ENCODE measurements at regions not wholly inside any gene's neighbourhood (a gene's known extent, or its start where the extent isn't known, plus 50 kb on each side); places are given as distances from the start of the nearest gene placed in this dataset.

DNA sequence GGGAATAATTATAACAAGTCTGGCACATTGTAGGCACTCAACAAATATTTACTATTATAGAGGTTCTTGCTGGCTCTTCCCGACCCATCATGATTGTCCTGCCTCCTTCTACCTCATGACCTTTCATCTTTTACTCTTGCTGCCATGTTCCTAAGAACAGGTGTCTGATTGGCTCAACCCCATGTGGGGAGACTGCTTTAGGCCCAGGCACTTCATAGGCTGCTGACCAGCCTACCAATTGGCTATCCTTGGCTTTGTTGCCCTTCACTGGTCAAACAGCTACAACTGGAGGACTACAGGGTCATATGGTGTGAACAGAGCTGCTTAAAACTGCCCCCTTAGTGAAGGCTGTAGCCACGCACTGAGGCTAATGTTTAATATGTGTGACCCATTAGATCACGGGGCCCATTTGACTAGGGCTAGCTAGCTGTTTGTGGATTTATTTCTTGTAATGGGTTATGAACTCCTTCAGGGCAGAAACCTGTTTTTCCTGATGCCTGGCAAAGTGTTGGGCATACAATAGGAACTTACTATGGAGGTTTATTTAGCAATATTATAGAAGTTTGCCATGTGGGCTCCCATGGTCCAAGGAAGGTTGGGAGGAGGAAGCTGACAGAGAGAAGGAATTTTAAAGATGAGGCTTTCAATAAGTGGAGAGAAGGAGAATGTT, 239.9 kb upstream of the TBC1D5 start:
- DNase-seq: no peak

DNA sequence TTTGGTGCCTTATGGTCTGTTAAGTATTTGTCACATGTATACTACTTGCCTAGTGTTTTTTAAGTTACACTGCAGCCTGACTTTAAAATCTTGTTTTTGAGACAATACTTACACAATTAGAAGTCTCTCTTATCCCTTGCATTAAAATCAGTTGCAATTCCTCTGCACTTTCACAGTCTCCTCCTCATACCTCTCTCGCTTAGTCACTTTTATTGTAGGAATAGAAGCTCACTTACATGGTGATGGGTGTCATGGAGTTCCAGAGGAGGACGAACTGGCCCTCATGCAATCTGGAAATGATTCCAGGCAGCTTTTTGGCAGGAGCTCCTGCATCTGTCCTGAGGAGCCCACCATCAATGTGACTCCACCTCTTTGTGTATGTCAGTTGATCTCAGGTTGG, 238.4 kb upstream of the TBC1D5 start:
- peak; percentile 4 for DNase-seq

DNA sequence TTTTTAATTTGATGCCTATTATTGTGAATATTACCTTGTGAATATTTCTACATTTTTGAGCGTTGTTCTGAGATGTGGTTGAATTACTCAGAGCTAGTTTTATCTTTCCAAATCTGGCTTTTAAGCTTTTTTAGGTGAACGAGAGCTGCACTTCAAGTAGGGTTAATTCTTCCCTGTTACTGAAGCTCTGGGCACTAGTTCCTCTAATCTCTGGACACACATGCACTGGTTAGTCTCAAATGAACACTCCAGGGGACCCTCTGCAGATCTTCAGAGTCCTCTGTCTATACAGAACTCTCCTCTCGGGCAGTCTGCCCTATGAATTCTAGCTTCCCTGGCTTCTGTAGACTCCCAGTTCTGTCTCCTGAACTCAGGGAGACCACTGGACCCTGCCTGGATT, 237.5 kb upstream of the TBC1D5 start:
- no peak for DNase-seq

DNA sequence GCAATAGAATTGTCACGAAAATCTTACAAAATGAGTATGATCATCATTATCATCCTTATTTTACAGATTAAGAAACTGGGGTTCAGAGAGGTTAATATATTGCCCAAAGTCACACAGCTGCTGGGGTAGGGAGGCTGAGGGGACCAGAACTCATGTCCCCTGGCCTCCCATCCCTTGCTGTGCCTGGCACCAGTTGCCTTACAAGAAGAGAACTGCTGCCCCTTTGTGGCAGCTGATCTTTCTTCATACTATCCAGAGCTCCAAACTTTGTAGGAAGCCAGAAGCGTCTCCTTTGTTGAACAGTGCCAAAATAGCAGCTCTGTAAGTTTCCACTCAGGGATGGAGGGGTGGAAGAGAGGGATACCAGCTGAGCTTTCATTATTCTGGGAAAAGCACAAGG, 236.8 kb upstream of the TBC1D5 start:
- no peak for DNase-seq

DNA sequence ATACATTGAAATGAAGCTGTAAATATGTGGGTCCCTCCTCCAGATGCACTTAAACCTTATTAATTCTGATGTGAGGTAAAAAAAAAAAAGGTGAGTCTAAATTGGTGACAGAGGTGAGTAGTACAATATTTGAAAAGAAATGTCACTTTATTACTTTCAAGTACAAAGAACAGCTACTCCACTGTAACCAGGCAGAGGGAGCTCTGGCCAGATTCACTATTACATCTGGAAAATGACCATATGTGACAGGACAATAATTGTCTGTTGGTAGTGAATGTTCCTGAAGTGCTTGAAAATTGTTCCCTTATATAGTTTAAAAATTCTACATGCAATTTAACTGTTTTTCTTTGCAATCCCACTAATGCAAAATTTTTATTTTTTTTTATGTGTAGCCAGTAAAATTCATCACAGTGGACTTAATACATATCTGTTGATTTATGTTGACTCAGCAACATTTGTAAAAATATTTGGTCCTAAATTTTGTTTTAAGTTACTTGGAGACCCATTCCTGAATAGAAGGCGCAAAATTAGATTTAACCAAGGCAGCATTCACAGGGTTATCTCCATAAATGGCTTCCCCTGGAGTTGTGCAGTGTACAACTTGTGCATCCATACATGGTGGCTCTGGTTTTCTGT, 231.9 kb upstream of the TBC1D5 start:
- DNase-seq: no peak

DNA sequence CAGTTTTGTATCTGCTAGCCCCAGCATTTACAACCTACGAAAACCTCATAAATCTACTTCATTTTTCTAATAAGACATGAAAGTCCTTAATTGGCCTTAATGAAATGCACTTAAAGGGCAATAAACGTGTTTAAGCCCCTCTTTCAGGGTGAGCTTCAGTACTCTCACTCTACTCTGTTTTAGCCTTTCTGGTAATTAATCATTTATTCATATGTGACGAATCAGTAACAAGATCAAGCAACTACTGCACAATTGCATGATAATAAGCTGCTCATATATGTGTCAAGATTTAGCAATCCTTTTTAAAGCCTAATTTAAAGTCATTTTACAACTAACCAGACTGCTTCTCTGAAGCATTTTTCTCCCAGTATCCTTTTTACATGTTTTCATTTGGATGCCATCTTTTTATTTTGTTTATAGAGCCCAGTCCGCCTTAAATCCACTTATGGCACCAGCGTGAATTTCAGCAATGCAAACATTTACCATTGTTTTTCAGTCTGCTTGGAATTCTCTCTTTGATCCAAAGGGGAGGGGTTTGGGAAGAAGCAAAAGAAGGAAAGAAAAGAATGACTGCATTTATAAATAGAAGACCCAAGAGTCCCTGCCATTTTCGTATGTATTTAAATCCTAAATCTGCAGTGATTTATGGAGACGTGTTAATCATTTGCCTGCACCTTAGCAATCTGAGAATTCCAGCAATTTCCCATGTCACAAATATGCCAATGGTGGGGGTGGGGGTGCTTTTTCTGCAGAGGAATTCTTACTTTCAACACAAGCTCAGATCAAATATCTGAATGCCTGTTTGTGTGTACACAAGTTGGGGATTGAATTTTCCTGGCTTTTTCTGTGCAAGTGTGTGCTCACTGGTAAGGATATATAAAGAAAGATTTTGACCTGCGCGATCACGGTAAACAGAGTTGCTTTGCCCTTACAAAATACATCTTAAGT, 230.8 kb upstream of the TBC1D5 start:
- no peak for DNase-seq

DNA sequence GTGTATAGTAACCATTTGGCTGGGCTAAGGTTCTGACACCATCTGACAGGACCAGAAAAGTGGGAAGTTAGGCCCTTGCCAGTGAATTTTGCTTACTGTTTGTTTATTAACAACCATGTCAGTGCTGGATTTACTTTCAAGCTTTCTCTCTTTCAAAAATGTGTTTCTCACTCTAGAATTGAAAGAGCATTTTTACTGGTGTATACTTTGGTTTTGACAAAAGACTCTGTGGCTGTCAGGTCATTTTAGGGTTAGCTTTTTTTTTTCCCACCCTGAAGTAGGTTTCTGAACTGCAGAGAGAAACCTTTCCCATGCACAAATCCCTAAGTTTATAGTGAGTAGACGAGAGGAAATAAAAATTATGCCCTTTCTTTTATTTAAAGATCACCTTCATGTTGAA, 230.0 kb upstream of the TBC1D5 start:
- DNase-seq: no peak

DNA sequence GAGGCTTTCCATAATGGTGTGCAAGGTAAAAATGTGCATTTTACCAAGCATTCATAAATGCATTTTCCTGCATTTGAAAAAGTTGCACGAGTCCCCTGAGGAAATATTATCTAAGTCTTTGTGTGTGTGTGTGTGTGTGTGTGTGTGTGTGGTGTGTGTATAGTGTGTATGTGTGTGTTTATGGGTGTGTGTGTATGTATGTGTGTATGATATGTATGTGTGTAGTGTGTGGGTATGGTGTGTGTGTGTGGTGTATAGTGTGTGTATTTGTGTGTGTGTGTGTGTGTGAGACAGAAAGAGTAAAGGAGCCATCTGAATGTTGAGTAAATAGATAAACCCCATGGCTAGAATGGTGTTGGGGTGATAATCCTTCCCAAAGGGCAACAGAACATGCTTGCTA, 229.6 kb upstream of the TBC1D5 start:
- no peak for DNase-seq

DNA sequence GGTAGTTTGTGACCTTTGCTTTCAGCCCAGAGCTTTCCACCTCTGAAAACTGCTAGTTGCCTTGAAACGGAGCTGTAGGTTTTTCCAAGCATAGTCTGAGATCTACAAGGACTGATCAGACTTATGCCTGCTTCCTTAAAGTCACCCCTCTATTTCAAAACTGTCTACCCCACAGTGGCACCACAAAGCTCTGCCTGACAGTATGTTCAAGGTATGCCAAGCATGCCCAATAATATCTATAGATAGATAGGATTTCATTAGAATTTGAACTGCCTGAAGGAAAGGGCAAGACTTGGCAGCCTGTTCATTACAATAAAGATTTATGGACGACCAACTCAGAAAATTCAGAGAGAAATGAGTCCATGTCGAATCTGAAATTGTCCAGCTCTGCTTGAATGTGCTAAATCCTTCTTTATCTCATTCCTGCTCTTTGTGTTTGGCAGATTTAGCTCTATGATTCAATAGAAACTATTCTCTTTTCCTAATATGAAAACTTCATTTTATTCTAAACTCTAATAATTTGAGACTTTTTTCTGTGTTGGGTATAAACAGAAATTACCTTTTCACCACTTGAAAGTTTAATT, 227.6 kb upstream of the TBC1D5 start:
- no peak for DNase-seq

DNA sequence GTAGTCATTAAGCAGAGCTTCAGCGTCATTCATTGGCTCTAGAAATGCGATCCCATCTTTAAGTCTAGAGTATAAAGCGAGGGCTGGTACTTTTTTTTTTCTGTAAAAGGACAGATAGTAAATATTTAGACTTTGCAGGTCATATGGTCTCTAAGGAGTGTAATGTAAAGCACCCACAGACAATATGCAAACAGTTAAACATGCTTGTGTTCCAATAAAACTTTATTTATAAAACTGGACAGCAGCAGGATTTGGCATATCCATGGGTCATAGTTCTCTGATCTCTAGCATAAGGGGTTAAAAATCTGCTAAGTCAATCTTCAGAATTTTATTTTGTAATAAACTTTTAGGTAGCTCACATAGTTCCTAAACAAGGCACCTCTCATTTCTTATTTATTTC, 226.8 kb upstream of the TBC1D5 start:
- DNase-seq: no peak

DNA sequence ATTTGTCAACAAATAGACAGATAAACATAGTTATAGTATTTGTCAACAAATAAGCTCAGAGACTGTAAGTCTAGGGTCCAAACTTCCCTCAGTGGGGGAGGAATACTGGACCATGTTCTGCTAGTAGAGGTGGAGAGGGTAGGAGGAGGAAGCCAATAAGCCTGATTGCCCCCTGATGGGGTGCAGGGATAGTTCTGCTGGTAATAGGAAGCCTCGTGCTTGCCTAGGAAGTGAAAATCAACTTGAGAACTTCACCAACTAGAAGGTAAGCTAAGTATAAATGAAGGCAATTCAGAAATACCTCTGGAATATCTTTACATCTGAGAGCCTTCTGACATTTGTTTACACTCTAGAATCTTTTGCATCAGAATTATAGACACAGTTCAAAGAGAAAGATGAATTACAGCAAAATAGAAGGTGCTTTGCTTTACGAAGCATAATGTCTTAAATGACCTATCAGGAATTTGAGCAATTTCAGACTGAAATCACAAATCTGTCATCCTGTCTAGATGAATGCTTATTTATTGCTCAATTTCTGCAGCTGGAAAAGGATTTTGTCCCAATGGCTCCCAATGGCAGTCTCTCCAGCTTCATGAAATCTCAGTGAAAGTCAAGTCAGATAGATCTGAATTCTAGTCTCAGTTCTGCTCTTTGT, 225.6 kb upstream of the TBC1D5 start:
- DNase-seq: no peak

DNA sequence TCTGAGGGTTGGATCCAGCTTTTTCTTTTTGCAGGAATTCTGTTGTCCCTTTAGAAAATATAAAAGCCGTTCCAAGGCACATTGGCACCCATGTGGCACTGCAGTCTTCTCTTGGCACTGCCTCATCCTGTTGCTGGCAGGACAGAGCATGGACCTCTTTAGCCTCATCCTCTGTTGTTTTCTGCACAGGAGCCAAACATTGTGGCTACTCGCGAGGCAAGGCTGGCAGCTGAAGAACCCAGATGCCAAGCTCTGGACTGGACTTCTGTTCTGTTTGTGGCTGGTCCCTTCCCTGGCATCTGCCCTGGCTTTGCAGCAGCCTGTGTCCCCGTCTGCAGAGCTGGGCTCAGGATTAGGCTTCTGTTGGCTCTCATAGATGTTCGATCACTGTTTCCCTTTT, 224.7 kb upstream of the TBC1D5 start:
- DNase-seq: no peak

DNA sequence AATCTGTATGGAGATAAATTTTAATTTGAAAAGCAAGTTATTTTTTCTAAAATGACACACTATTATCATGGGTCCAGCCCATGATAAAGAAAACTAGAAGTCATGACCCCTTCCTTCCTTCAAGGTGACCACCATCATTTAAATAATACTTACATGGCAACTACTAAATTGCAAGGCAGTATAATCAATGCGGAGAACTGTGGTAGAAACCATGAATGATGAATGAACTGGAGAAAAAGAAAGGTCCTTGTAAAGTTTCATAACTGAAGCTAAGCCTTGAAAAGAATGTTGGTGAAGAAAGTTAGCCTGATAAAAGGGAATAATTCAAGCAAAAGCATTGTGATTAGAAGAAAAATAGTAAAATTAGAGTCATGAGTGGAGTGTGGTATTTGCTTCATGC, 222.9 kb upstream of the TBC1D5 start:
- DNase-seq: no peak

DNA sequence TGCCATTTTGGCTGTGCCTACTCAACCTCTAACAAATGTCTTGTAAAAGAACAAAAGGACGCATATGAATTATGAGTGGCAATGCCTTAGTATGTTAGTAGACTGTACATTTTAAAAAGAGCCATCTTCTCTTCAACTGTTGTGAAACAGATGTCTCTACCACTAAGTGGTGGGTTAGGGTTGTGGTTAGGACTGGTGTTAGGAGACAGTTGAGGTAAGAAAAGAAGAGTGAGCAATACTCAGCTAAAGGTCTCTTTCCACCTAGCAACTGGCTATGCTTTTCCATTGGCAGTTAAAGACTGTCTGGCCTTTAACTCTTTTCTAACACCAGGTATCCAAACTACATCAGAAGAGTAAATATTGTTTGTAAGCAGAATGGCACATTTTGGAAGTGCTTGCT, 221.7 kb upstream of the TBC1D5 start:
- no peak for DNase-seq

DNA sequence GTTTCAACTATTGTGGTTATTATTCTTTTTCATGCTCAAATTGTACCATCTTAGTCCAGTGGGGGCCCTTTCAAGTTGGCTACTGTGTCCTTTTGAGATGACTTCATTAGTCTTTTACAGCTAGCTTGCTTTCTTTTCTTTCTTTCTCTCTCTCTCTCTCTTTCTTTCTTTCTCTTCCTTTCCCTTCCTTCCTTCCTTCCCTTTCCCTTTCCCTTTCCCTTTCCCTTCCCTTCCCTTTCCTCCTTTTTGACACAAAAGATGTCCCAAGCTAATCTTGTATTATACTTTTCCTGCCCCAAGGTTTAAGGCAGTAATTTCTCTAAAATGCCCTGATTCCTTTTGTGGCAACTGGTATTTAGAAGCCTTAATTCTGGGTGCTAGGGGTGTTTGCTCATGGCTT, 213.0 kb upstream of the TBC1D5 start:
- DNase-seq: no peak

DNA sequence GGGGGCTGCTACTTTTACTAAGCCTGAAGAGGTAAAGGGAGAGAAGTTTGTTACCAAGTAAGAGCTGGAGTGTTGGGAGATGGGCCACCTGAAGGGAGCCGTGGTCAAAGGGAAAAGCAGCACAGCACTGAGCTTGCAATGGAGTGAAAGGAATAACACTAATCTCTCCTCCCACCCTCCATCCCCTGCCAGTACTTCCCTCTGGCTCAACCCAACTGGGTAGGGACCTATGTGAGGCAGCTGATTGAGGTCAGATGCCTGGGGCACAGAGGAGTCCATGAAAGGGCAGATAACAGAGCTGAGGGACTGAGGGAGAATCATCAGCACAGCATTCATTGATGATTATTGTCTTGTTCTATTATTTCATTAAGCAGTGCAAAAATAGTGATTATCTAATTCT, 212.4 kb upstream of the TBC1D5 start:
- no peak for DNase-seq

DNA sequence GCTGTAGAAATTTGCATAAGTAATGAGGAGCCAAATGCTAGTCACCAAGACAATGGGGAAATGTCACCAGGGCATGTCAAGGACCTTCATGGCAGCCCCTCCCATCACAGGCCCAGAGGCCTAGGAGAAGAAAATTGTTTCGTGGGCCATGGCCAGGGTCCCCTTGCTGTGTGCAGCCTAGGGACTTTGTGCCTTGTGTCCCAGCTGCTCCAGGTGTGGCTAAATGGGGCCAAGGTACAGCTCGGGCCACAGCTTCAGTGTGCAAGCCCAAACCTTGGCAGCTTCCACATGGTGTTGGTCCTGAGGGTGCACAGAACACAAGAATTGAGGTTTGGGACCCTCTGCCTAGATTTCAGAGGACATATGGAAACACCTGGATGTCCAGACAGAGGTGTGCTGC, 208.8 kb upstream of the TBC1D5 start:
- DNase-seq: no peak

DNA sequence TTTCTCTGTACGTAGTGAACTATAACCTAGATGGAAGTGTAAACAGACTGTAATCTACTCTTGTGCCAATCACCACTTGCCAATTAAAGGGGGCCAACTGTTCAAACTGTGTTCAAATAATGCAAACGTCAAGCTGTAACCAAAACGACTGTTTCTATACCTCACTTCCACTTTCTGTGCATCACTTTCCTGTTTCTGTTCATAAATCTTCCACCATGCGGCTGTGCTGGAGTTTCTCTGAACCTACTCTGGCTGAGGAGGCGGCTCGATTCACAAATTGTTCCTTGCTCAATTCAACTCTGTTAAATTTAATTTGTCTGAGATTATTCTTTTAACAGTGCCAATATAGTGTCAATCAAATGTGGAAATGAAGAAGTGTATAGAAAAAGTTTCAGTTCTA, 206.7 kb upstream of the TBC1D5 start:
- DNase-seq: no peak

DNA sequence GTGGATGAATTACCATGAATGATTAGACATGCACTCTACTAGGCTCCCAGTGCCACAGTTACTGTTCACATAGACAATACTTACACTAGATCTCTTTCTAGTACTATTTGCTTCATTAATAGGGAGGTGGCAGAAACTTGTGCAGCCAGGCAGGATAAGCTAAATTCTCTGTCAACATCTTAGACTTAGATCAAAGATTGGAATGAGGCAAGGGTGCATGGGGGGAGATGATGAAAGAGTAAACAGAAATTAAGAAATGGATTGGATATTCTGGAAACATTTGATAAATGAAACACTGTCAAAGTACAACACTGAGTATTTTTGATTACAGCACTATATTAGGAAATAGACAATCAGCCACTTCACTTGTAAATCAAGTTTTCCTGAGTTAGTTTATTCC, 205.4 kb upstream of the TBC1D5 start:
- no peak for DNase-seq

DNA sequence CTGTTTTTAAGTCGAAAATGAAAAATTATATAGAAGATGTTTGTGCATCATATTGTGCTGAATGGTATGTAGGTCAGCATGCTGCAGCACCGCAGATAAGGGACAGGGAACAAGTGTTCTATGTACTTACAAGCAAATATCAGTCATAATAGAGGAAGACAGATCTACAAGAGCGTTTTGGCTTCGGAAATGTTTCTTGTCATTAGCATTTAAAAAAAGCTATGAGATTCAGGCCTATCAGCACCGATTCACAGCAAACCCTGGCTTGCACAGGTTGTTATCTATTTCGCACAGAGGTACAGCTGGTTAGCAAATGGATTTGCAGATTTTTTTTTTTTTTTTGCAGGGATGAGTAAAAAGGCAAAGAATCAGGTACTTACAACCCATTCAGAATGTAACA, 204.2 kb upstream of the TBC1D5 start:
- no peak for DNase-seq

DNA sequence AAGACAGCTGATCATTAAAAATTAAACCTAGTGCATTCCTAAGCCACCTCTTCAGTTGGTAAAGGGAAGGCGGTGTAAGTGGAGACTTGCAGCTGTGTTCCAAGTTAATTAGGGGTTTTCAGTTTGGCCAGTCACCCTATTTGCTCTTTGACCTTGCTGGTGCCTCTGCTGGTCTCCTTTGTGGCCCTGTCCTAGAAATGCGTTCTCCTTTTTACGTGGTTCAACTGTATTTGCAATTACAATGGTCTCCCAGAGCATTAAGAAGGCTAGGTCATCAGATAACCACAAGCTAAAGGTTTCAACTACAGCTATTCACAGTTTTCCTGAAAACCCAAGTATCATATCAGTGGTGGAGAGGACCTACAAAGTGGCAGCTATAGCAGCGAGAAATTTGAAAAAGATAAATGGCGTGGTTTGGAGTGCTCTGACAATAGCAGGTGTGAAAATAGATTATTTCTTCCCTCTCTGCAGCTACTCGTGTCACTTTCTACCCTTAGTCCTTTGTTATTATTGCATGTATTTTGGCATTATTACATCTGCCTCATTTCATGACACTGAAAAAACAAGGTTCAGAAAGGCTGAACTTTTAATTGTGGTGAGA, 203.5 kb upstream of the TBC1D5 start:
- no peak for DNase-seq

DNA sequence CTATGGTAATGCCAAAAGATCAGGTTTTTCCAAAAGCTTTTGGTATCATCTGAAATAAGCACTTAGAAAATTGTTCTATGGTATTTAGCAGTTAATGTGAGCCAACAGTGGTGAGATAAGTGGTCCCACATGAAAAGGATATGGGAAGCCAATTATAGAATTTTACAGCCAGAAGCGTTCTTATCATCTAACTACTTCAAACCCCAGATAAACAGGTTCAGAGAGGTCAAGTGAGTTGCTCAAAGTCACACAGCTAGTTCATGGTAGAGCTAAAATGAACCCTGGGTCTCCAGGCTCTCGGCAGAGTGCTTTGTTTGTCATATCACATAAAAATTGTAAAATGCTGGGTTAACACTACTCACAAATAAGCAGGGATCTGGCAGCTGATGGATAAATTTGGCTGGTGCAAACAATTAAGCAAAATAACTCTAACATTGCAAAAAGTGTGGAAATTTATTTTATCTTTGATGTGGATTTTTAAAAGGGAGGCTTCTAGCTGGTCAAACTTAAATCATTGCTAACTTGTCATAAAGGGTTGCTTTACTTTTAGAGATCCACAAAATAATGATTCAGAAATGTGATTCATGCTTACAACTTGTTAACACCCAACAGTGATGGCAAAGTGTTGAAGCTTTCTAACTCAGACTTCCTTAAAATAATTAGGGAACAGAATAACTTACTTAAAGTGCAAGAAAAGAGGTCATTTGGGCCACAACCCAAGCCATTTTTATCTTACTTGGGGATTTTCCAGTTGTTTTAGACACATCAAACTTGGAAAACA, 202.8 kb upstream of the TBC1D5 start:
- DNase-seq: peak; percentile 3

Measured in fibroblast of skin of abdomen (primary cell).